ENCODE measurements at regions not wholly inside any gene's neighbourhood (a gene's known extent, or its start where the extent isn't known, plus 50 kb on each side); places are given as distances from the start of the nearest gene placed in this dataset.

- TF ChIP-seq CTCF (conservative IDR thresholded peaks at IDR 0.05; ENCODE audit: low read length) = no peak
- TF ChIP-seq EZH2phosphoT487 (IDR thresholded peaks at IDR 0.05; ENCODE audit: borderline replicate concordance, low read depth, low read length) = no peak
These were observed 380.2 kb downstream of the RWDD3 start for GRCh38 chr1:95614197-95614596.

All from OCI-LY7 (cell line).